ENCODE measurements at regions not wholly inside any gene's neighbourhood (a gene's known extent, or its start where the extent isn't known, plus 50 kb on each side); places are given as distances from the start of the nearest gene placed in this dataset.

DNA sequence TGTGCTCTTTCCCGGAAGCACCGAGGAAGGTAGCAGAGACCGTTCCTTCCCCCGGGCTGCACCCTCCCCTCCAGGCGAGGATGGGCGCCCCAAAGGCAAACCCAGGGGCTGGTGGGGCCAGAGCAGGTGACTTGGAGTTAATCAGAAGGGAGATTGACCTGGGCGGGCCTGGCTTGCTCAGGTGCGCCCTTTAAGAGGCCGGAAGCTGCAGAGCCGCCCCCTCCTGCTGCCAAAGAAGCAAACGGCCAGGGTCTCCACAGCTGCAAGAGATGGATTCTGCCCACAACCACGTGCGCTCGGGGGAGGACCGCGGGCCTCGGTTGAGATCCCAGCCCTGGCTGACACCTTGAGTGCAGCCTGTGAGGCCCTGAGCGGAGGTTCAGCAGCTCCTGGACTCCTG, 218.2 kb upstream of the NAALADL2 start:
- DNase-seq (ENCODE audit: low spot score): no peak
- FAIRE-seq: no peak

DNA sequence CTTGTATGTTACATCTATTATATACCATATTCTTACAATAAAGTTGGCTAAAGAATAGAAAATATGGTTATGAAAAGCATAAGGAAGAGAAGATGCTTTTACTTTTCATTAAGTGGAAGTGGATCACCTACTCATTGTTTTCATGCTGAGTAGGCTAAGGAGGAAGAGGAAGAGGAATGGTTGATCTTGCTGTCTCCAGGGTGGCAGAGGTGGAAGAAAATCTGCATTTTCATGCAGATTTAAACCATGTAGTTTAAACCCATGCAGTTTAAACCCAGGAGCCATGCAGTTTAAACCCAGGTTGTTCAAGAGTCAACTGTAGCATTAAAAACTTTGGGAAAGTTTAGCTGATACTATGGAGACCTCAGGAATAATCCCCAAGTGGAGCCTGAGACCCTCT, 214.8 kb upstream of the NAALADL2 start:
- no peak for DNase-seq (ENCODE audit: low spot score)
- no peak for FAIRE-seq

DNA sequence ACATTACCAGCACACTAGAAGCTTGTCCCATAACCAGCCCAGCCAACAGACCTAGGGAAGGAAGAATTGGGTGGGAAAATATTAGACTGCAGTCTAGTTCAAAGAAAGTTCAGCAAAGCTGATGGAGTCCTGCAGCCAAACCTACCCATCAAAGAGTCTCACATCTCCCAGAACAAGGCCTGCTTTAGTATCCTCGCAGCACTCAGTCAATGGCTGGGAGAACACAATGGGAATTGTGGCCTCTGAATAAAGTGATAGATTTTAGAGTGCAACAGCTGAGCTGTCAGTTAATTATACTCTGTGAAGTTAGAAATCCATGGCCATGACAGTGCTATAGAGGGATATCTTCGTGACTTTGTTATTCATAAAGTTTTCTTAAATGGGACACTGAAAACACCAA, 207.2 kb upstream of the NAALADL2 start:
- DNase-seq (ENCODE audit: low spot score) (no peak), FAIRE-seq (no peak)

DNA sequence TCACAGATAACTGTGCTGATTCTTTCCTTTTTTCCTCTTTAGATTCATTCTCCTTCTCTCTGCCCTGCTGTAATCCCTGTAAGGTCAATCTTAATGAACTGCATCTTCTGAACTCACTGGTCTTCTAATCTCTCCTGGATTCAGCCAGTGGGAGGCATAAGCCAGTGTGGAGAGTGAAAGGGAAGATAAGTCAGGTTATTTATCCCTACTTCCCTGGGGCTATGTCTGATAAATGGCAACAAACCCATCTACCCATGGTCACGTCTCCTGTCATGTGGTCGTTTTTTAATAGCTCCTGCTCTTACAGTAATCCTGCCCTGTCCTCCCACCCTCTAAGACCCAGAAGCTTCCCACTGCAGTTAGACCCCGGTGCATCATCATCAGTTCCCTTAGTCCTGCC, 199.6 kb upstream of the NAALADL2 start:
- DNase-seq (ENCODE audit: low spot score): no peak
- no peak for FAIRE-seq

DNA sequence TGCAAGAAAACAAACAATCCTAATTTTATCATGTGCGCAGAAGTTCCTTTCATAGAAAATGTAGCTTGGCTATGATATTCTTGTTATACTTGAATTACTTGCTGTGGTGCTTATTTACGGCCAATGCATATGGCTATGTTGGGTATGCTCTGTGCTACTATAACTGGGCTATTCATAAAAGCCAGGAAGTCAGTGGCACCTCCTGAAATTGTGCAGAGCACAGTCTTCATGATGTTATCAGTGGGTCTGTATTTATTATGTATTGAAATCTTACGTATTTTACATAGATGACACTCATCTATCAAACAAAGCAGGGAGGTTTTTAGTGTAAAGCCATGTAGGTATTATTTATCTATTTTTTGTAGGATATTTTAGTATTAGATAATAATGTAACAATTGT, 196.5 kb upstream of the NAALADL2 start:
- no peak for DNase-seq (ENCODE audit: low spot score)
- no peak for FAIRE-seq

DNA sequence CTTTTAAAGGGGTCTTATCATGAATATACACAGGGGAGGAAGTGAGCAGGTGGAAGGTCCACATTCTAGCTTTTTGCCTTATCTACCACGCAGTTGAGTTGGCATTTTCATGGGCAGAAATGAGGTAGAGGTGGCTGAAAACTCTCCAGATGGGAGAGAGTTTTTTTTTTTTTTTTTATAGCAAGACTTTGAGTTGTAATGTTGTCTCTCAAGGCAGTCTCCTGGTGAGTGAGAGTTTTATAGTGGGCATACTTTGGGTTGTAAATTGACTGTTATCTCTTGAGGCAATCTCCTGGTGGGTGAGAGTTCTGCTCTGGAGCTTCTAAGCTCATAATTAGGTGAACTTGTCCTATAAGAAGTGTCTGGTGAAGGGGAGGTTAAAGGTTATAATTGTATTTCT, 191.7 kb upstream of the NAALADL2 start:
- FAIRE-seq: no peak
- DNase-seq (ENCODE audit: low spot score): no peak

DNA sequence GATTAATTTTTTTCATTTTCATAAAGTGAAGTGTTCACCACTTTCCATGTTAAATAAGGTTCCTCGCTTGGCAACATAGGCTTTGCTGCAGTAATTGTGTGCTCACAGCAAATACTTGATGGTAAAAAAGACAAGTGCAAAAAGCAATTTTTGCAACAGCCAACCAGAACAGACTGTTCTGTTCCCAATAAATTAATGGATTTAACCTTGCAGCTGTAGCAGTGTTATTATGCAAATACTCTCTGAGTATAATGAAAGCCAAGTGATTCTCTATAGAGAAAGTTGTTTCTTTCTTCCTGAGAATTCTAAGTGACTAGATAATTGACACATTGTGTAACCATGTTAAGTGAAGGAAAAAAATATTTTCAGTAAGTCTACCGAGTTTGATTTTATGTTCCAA, 183.7 kb upstream of the NAALADL2 start:
- FAIRE-seq (no peak), DNase-seq (ENCODE audit: low spot score) (no peak)

DNA sequence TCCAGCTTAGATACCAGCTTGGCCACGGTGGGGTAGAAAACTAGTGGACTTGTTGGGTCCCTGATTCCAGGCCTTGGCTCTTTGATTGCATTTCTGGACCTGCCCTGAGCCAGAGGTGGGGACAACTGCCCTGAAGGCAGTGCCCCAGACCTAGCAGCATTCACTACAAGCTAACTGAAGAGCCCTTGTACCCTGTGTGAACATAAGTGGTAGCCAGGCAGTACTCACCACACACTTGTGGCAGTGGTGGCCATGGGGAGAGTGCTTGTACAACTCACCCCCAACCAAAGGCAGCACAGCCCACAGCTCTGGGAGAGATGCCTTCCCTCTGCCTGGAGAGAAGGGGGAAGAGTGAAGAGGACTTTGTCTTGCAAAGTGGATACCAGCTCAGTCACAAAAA, 177.3 kb upstream of the NAALADL2 start:
- FAIRE-seq (no peak), DNase-seq (ENCODE audit: low spot score) (no peak)

DNA sequence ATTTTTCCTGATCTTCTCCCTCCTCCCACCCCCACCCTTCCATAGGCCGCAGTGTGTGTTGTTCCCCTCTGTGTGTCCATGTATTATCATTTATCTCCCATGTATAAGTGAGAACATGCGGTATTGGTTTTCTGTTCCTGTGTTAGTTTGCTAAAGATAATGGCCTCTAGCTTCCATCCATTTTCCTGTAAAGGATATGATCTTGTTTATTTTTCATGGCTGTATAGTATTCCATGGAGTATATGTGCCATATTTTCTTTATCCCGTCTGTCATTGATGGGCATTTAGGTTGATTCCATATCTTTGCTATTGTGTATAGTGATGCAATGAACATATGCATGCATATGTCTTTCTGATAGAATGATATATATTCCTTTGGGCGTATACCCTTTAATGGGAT, 173.3 kb upstream of the NAALADL2 start:
- FAIRE-seq (no peak), DNase-seq (ENCODE audit: low spot score) (no peak)

DNA sequence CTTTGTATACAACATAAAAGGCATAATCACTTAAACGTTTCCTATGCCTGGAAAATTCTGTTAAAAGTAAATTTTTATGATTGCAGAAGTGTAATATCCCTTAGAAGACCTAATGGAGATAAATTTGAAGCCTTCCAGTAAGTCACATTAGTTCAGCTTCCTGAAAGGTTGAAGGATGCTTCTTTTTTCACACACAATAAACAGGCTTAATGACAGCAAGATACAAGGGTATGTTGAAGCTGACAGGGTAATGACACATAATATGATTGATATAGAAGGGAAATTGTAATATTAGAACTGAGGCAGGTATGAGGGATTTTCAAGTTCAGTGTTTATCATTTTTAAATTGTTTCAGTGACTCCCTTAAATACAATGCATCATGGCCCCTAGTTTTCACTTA, 161.8 kb upstream of the NAALADL2 start:
- FAIRE-seq: no peak
- DNase-seq (ENCODE audit: low spot score): no peak

DNA sequence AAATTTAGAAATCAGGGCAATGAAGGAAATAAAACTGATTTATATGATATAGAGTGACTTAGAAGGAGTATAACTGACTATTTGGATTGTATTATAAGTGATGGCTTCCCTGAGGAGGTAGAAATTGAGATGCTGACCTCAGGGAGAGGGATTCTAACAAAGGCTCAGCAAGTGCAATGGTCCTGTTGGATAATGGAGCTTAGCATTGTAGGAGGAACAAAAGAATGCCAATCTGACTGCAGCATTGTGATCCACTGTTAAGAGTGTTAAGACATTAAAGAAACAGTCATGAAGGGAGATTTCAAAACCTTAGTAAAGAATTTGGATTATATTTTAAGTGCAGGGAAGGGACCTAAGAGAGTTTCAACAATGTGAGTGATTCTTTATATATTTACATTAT, 158.4 kb upstream of the NAALADL2 start:
- no peak for DNase-seq (ENCODE audit: low spot score)

DNA sequence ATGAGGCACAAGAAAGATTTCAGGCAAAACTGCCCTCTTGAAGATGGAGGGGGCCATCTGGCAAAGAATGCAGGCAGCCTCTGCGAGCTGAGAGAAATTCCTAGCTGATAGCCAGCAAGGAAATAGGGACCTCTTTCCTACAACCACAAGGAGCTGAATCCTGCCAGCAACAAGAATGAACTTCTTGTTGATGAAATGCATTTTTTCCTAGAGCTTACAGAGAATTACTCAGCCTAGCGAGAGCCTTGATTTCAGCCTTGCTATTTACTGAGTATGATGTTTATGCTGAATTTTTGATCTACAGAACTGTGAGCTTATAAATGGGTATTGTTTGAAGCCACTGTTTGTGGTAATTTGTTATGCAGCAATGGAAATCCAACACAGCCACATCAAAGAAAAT, 148.5 kb upstream of the NAALADL2 start:
- FAIRE-seq (no peak), DNase-seq (ENCODE audit: low spot score) (no peak)

More for the DNA sequence above, 158.4 kb upstream of the NAALADL2 start:
- no peak for FAIRE-seq

DNA sequence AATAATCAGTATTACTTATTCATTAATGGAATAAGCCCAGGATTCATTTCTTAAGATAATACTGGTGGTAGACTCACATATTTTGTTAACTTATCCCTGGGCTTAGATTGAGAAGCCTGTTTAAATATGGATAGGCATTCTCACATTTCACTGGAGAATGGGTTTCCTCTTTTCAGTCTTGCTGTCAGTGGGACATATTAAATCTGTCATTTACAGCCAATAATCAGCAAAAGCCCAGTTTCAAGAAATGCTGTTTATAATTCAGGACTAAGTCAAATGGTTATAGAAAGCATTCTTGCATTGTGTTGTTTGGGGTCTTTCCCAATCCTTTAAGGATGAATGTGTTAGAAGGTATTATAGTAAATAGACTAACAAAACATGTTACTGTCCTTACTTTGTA, 143.7 kb upstream of the NAALADL2 start:
- FAIRE-seq (no peak), DNase-seq (ENCODE audit: low spot score) (no peak)

DNA sequence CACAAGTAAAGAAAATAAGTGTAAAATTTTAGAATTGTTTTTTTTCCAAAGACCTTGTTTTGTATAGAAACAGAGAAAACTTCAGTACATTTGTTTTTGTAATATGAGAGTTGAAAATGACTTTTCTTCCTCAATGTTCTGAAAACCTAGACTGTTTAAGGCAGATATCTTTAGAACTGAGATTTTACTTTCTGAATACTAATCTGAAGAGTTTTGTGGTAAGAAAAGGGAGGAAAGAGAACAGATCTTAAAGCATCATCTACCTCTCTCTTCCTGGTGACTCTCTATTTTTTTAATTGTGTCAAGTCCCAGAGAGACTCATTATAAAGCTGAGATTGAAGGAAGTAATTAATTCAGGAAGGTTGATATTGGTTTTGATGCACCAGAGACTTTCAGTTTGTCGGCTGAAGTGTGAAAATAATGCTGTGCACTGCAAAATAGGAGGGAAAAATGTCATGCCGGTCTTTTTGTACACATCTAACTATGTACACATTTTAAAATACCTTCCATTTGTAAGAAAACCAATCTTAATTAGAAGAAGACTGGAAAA, 142.1 kb upstream of the NAALADL2 start:
- DNase-seq (ENCODE audit: low spot score): no peak
- no peak for FAIRE-seq

DNA sequence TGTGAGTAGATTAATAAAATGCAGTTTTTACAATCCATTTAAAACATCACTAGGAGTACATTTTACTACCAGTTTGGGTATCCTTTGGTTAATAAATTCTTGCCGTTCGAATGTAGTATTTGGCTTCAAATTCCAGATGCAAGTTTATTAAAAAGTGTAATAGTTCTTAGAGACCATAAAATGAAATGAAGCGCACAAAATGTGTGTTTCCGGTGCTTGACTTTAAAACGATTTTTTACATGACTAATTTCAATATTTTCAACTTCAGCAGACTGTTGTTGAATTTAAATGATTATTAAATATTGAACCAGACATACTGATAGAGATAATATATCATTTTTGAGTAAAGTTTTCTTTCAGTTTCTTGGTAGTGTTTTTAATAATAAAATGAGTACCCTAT, 138.4 kb upstream of the NAALADL2 start:
- no peak for FAIRE-seq

DNA sequence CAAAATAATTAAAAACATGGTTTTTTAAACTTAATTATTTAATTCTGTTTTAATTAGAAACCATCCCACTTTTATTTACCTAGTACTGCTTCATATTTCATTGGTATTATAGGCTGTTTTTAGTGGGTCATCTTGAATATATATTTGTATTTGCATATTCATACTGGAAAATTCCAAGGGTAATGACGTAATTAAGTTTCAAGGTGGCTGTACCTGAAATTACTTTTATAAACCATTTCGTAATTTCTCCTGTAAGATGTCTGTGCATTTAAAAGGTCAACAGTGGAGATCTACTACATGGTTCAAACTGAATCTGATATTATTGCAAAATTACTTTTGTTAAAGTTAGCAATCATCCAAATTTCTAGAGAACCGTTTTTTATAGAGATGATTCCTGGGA, 133.8 kb upstream of the NAALADL2 start:
- FAIRE-seq (no peak), DNase-seq (ENCODE audit: low spot score) (no peak)

More for the DNA sequence above, 138.4 kb upstream of the NAALADL2 start:
- DNase-seq (ENCODE audit: low spot score): no peak

DNA sequence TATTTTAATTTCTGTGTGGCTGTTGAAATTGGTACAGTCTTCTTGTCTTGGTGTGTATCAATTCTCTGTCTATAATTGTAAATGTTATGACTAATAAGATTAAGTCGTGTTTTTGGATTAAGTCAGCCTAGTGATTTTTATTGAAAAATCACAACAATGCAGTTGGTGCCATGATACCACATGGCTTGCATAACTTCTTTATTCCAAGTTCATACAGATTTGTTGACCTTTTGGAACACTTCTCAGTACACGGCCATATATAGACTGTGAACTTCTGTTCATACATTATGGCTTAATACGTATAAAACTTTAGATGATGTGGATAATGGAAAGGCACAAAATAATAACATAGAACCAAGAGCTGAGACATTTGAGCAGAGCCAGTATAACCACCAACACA, 121.2 kb upstream of the NAALADL2 start:
- FAIRE-seq: no peak

DNA sequence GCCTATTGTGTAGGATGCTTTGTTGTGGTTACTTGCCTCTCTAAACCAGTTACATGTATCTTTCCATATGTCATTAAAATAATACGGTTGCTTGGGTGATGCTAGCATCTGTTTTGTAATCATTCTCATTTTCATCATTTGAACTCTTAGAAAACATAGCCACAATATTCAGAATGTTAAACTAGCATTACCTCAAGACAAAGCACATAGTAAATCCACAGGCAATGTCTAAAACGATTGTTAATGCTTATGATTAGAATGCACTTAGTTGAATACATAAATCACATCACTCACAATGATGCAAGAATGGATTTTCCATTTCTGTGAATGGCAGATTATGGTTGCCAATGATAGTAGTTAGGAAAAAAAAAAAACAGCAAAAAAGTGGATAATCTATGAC, 110.0 kb upstream of the NAALADL2 start:
- no peak for FAIRE-seq
- DNase-seq (ENCODE audit: low spot score): no peak

More for the DNA sequence above, 121.2 kb upstream of the NAALADL2 start:
- no peak for DNase-seq (ENCODE audit: low spot score)

DNA sequence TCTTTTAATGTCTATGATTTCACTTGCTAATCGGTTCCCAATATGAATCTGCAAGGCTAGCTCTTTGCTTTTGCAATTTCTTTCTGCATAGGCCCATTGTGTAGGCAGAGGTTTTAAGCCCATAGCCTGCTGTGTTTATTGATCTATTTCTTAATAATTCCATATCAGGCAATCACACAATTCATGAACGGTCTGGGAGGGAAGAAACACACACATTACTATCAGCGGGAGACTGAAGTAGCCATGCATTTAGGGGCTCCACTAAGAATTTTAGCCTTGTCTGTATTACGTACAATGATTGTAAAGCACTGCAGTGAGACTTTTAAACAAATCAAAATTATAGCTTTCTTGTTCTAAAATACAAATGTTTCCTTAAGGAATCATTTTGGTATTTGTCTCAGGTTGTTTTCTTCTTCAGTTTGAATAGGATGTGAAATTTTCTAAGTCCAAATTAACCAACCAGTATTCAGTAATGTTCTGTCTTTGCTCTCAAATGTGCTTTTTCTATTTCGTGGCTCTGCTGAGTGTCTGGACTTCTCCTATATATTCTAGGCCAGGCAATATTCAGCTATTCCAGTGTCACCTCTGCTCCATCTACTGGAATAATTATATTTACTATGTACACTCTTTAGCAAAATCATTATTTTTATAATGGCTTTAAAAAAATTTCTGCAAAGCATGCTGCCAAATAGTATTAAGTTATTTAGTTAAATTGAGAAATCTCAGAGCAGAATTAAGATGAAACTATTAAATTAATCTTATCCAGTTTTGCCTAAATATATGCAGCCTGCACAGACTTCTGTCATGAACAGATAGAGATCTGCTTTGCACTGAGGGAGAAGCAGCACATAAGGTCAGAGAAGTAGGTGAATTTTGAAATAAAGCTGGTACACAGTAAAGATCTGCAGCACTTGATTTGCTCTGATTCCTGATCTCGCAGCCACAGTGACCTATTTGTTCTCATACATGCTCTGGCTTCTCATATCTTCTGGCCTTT, 103.0 kb upstream of the NAALADL2 start:
- DNase-seq (ENCODE audit: low spot score): no peak
- no peak for FAIRE-seq

DNA sequence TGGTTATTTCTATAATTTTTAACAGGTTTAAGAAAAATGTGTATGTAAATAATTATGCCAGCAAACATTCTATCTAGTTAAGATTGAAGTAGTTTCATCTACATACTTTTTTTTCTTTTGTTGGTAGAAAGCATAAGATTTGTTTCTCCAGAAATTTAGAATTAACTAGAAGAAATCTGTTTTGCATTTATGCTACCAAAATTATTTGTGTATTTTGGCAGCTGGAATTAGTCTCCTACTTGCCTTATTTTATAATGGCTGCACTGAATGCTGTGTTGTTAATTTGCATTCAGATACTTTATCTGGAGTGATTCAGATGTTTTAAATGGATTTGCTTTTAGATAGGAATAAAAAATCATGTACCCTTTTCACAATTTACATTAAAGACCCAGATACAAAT, 100.2 kb upstream of the NAALADL2 start:
- DNase-seq (ENCODE audit: low spot score) (no peak), FAIRE-seq (no peak)

DNA sequence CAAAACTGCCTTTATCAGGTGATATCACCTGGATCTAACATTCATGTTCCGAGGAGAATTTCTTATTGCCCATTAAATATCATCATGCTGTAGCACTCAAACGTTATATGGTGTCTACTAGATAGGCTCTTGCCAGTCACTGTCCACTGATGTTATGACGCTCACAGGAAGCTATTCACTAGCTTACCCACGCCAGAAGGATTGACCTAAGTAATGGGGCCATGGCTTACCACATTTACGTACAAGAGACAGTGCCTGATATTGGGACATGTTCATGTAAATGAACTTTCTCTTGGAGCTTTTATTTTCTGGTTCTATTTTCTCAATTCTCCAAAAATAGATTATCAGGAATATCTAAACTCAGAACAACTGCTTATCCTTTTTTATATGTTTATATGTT, 91.7 kb upstream of the NAALADL2 start:
- no peak for DNase-seq (ENCODE audit: low spot score)
- FAIRE-seq: no peak

DNA sequence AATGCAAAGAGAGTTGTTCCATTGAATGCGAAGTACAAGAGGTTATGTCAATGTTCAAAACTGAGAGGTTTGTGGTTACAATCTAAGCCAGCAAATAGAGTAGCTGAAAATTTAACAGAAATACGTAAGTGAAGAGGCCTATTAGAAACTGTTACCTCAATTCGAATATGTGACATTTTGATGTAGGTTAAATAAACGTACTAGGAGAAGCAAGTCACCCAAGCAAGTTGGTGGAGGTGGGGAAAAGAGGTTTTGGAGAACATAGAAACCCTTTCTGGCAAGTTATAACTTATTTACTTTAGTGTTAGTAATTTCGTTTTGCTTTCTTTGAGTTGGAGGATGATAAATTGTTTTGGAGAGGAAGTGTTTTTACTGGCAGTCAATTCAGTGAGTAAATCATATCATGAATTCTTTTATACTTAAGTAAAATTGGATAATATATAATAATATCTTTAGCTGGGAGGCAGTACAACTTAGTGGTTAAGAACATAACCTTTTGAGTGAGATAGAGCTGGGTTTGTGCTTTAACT, 91.2 kb upstream of the NAALADL2 start:
- DNase-seq (ENCODE audit: low spot score): no peak
- FAIRE-seq: no peak

DNA sequence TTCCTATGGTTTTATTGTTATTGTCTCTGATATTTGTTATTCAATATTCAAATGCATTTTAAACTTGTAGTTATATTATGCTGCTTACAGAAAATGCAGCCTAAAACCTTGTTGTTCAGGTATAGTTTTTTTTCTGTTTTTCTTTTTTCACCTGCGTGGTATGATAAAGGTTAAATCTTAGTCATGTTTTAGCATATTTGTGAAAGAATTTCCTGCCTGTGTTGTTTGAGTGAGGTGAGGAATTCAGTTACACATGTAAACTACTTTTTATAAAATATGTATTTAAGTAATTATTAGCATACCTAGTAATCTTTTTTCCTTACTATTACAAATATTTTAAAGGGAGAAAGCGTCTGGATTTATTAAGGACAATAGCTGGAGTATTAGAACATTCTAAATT, 90.0 kb upstream of the NAALADL2 start:
- DNase-seq (ENCODE audit: low spot score): no peak

More for the DNA sequence above, 90.0 kb upstream of the NAALADL2 start:
- FAIRE-seq: no peak

All from urothelium cell line (cell line).